Chondrocyte (in vitro differentiated cells): ENCODE measurements at regions not wholly inside any gene's neighbourhood (a gene's known extent, or its start where the extent isn't known, plus 50 kb on each side); places are given as distances from the start of the nearest gene placed in this dataset.

Source experiments
- DNase-seq: peaks from one replicate; pipeline ENCODE4 v3.0.0; 2021; ENCODE audit warnings: mixed read lengths, low spot score
- H3K27ac Mint-ChIP-seq: one replicate; pipeline ENCODE4 v1.8.0; 2021; ENCODE audit warnings: mild to moderate bottlenecking, moderate library complexity, mixed read lengths; ENCODE audit not compliant: unreplicated experiment
- H3K27me3 Mint-ChIP-seq: 2 replicates; pipeline ENCODE4 v1.8.0; 2021; ENCODE audit warnings: low read depth, mixed read lengths
- H3K36me3 Mint-ChIP-seq: 2 replicates; pipeline ENCODE4 v1.8.0; 2021; ENCODE audit warnings: low read depth, mixed read lengths
- H3K4me1 Mint-ChIP-seq: 2 replicates; pipeline ENCODE4 v1.8.0; 2021; ENCODE audit warnings: low read depth, mild to moderate bottlenecking, mixed read lengths
- H3K4me3 Mint-ChIP-seq: one replicate; pipeline ENCODE4 v1.8.0; 2021; ENCODE audit warnings: mild to moderate bottlenecking, moderate library complexity, mixed read lengths; ENCODE audit not compliant: unreplicated experiment
- H3K9me3 Mint-ChIP-seq: 2 replicates; pipeline ENCODE4 v1.8.0; 2021; ENCODE audit warnings: low read depth, mixed read lengths
- CTCF ChIP-seq: fragments of 200-600 bp; sonication (generic); IDR thresholded peaks from 2 replicates; pipeline ENCODE4 v1.5.0; 2021; ENCODE audit warnings: antibody characterized with exemption, mild to moderate bottlenecking, moderate library complexity

- H3K36me3 Mint-ChIP-seq = peaks cover 3% of the 10 kb centered on the region
- H3K4me1 Mint-ChIP-seq = peaks cover 18% of the 10 kb centered on the region
- TF ChIP-seq CTCF = no peak
- no peaks in the 10 kb centered on the region for H3K27me3 Mint-ChIP-seq
- no peak for DNase-seq
- no peaks in the 10 kb centered on the region for H3K9me3 Mint-ChIP-seq
- no peak overlapping the region for H3K27ac Mint-ChIP-seq
- H3K4me3 Mint-ChIP-seq = no peak overlapping the region
These were observed 368.9 kb downstream of the UTRN start for GRCh38 chr6:144653885-144654505.

- Mint-ChIP-seq H3K9me3 (no peaks in the 10 kb centered on the region), H3K4me3 (no peak overlapping the region), H3K36me3 (peaks cover 3% of the 10 kb centered on the region), H3K27ac (no peak overlapping the region), H3K4me1 (peaks cover 23% of the 10 kb centered on the region), H3K27me3 (no peaks in the 10 kb centered on the region)
- no peak for TF ChIP-seq CTCF
- DNase-seq = no peak
These were observed 369.4 kb downstream of the UTRN start for GRCh38 chr6:144654506-144654905.

GRCh38 chr6:144655376-144655775 is 370.2 kb downstream of the UTRN start:
- DNase-seq = no peak
- Mint-ChIP-seq H3K9me3 (no peaks in the 10 kb centered on the region), H3K4me3 (no peak overlapping the region), H3K4me1 (peaks cover 31% of the 10 kb centered on the region), H3K27ac (no peak overlapping the region), H3K36me3 (no peaks in the 10 kb centered on the region), H3K27me3 (no peaks in the 10 kb centered on the region)
- no peak for TF ChIP-seq CTCF

- Mint-ChIP-seq H3K27ac (no peak overlapping the region), H3K4me3 (no peak overlapping the region), H3K9me3 (no peaks in the 10 kb centered on the region)
These were observed 372.6 kb downstream of the UTRN start for GRCh38 chr6:144657691-144658090.

More at GRCh38 chr6:144657691-144658090, 372.6 kb downstream of the UTRN start:
- peaks cover 47% of the 10 kb centered on the region for H3K4me1 Mint-ChIP-seq
- H3K36me3 Mint-ChIP-seq = no peaks in the 10 kb centered on the region
- DNase-seq = no peak
- TF ChIP-seq CTCF = no peak
- no peaks in the 10 kb centered on the region for H3K27me3 Mint-ChIP-seq
